ENCODE measurements at regions not wholly inside any gene's neighbourhood (a gene's known extent, or its start where the extent isn't known, plus 50 kb on each side); places are given as distances from the start of the nearest gene placed in this dataset.

DNA sequence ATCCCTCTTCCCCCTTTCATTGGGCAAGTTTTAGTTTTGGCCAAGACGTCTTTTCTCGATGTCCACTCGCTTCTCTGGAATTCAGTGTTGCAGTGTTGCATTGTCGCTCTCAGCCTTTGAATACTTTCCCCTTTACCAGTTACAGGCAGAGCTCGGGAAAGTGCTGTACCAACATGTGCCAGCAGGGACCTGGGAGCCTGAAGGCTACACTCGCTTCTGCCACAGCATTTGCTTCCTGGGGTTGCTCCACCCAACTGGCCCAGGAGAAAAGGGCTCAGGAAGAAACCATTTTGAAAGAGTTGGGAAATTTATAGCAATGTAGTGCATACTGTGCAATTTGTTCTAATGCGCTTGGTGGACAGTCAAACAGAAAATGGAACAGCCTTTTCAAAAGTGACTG lies 78.6 kb downstream of the LINC00237 start:
- H3K4me3 Mint-ChIP-seq (ENCODE audit: unreplicated experiment), result no peak overlapping the region
- H3K4me1 Mint-ChIP-seq (ENCODE audit: low read depth, unreplicated experiment), result no peaks in the 10 kb centered on the region
- no peak overlapping the region for H3K27ac Mint-ChIP-seq (ENCODE audit: unreplicated experiment)
- peak; percentile 42 for DNase-seq
- TF ChIP-seq, protein P1, sequence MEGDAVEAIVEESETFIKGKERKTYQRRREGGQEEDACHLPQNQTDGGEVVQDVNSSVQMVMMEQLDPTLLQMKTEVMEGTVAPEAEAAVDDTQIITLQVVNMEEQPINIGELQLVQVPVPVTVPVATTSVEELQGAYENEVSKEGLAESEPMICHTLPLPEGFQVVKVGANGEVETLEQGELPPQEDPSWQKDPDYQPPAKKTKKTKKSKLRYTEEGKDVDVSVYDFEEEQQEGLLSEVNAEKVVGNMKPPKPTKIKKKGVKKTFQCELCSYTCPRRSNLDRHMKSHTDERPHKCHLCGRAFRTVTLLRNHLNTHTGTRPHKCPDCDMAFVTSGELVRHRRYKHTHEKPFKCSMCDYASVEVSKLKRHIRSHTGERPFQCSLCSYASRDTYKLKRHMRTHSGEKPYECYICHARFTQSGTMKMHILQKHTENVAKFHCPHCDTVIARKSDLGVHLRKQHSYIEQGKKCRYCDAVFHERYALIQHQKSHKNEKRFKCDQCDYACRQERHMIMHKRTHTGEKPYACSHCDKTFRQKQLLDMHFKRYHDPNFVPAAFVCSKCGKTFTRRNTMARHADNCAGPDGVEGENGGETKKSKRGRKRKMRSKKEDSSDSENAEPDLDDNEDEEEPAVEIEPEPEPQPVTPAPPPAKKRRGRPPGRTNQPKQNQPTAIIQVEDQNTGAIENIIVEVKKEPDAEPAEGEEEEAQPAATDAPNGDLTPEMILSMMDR (IDR thresholded peaks at IDR 0.05; ENCODE audit: partially characterized antibody, unreplicated experiment), result peak; percentile 37
- no peaks in the 10 kb centered on the region for H3K9me3 Mint-ChIP-seq (ENCODE audit: unreplicated experiment)
- no peaks in the 10 kb centered on the region for H3K36me3 Mint-ChIP-seq (ENCODE audit: unreplicated experiment)
- peaks cover 3% of the 10 kb centered on the region for H3K27me3 Mint-ChIP-seq (ENCODE audit: unreplicated experiment)

DNA sequence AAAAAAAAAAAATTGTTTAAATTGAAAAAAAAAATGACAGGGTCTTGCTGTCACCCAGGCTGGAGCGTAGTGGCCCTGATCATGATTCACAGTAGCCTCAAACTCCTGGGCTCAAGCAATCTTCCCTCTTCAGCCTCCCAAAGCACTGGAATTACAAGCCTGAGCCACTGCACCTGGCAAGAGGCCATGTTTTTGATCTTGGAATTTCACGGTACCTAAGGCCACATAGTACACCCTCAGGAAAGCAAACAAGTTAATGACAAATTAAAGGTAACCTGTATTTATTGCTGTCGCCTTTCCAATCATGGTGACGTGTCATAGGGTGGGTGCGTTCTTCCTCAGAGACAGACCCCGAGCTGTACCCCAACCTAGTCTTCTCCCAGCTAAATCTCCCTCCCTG lies 79.2 kb downstream of the LINC00237 start:
- TF ChIP-seq, protein P1 (IDR thresholded peaks at IDR 0.05; ENCODE audit: partially characterized antibody, unreplicated experiment), result no peak
- H3K4me1 Mint-ChIP-seq (ENCODE audit: low read depth, unreplicated experiment), result no peaks in the 10 kb centered on the region
- H3K27me3 Mint-ChIP-seq (ENCODE audit: unreplicated experiment), result peaks cover 3% of the 10 kb centered on the region
- no peak overlapping the region for H3K4me3 Mint-ChIP-seq (ENCODE audit: unreplicated experiment)
- H3K36me3 Mint-ChIP-seq (ENCODE audit: unreplicated experiment), result no peaks in the 10 kb centered on the region
- H3K27ac Mint-ChIP-seq (ENCODE audit: unreplicated experiment), result no peak overlapping the region
- no peaks in the 10 kb centered on the region for H3K9me3 Mint-ChIP-seq (ENCODE audit: unreplicated experiment)
- DNase-seq, result no peak

DNA sequence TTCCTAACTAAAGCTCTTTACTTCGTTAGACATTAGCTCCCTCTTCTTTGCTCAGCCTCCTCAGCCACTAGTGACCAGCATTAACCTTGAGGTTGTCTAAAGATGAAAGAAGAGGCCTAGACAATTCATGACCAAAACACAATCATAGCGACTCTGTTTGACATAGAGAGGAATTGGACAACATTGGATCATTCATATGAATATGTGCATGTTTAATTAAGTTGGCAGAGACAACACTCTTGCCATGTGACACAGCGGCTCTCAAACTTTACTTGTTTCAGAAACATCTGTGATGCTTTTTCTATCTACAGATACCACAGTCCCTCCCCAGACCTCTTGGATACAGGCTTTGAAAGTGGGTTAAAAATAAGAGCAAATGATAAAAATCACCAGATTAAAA lies 81.7 kb downstream of the LINC00237 start:
- no peak for DNase-seq
- Mint-ChIP-seq H3K9me3 (ENCODE audit: unreplicated experiment) (no peaks in the 10 kb centered on the region), H3K36me3 (ENCODE audit: unreplicated experiment) (no peaks in the 10 kb centered on the region), H3K27me3 (ENCODE audit: unreplicated experiment) (peaks cover 3% of the 10 kb centered on the region), H3K27ac (ENCODE audit: unreplicated experiment) (no peak overlapping the region), H3K4me1 (ENCODE audit: low read depth, unreplicated experiment) (no peaks in the 10 kb centered on the region), H3K4me3 (ENCODE audit: unreplicated experiment) (no peak overlapping the region)
- TF ChIP-seq, protein P1 (IDR thresholded peaks at IDR 0.05; ENCODE audit: partially characterized antibody, unreplicated experiment), result no peak

GRCh38 chr20:21022925-21023324 lies 83.2 kb downstream of the LINC00237 start:
- Mint-ChIP-seq H3K4me3 (ENCODE audit: unreplicated experiment) (no peak overlapping the region), H3K4me1 (ENCODE audit: low read depth, unreplicated experiment) (no peaks in the 10 kb centered on the region), H3K9me3 (ENCODE audit: unreplicated experiment) (no peaks in the 10 kb centered on the region), H3K36me3 (ENCODE audit: unreplicated experiment) (no peaks in the 10 kb centered on the region), H3K27me3 (ENCODE audit: unreplicated experiment) (peaks cover 3% of the 10 kb centered on the region), H3K27ac (ENCODE audit: unreplicated experiment) (no peak overlapping the region)
- DNase-seq, result no peak
- TF ChIP-seq, protein P1 (IDR thresholded peaks at IDR 0.05; ENCODE audit: partially characterized antibody, unreplicated experiment), result no peak

DNA sequence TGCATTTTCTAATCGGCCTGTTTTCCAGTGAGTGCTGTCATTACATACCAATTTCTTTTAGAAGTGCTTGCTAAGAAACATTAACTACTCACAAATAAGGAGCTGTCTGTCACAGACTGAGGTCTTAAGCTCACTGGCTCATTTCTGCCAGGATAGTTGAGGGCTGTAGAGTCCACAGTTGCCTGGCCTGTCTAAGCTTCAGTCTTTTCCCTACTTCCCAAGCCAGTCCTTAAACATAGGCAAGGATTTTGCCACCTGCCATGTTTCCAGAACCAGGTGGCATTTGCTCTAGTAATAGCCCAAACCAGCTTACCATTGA lies 84.7 kb downstream of the LINC00237 start:
- H3K4me1 Mint-ChIP-seq (ENCODE audit: low read depth, unreplicated experiment), result no peaks in the 10 kb centered on the region
- H3K27ac Mint-ChIP-seq (ENCODE audit: unreplicated experiment), result no peak overlapping the region
- H3K36me3 Mint-ChIP-seq (ENCODE audit: unreplicated experiment), result no peaks in the 10 kb centered on the region
- no peak for DNase-seq
- H3K9me3 Mint-ChIP-seq (ENCODE audit: unreplicated experiment), result no peaks in the 10 kb centered on the region
- TF ChIP-seq, protein P1 (IDR thresholded peaks at IDR 0.05; ENCODE audit: partially characterized antibody, unreplicated experiment), result no peak
- peaks cover 3% of the 10 kb centered on the region for H3K27me3 Mint-ChIP-seq (ENCODE audit: unreplicated experiment)
- no peak overlapping the region for H3K4me3 Mint-ChIP-seq (ENCODE audit: unreplicated experiment)

Data from glutamatergic neuron (in vitro differentiated cells).